AG09319 (cell line): ENCODE measurements at regions not wholly inside any gene's neighbourhood (a gene's known extent, or its start where the extent isn't known, plus 50 kb on each side); places are given as distances from the start of the nearest gene placed in this dataset.

Experiments used
- DNase-seq: peaks from one replicate; pipeline ENCODE4 v3.0.0-alpha.2; 2010; ENCODE audit warnings: low read depth; ENCODE audit errors: extremely low read depth
- CTCF ChIP-seq: IDR thresholded peaks from 2 replicates; pipeline ENCODE4 v1.5.1; 2011; ENCODE audit warnings: low read depth, mild to moderate bottlenecking, inconsistent platforms, low read length, moderate library complexity

- no peak for DNase-seq
- no peak for TF ChIP-seq CTCF
These were observed 441.3 kb upstream of the CDH20 start for GRCh38 chr18:60891936-60892335.

- no peak for TF ChIP-seq CTCF
- no peak for DNase-seq
These were observed 440.8 kb upstream of the CDH20 start for GRCh38 chr18:60892441-60892840.

- peak; percentile 11 for DNase-seq
- TF ChIP-seq CTCF, result no peak
These were observed 440.4 kb upstream of the CDH20 start for GRCh38 chr18:60892855-60893254.

GRCh38 chr18:60893355-60894097 lies 439.7 kb upstream of the CDH20 start:
- DNase-seq, result no peak

DNA sequence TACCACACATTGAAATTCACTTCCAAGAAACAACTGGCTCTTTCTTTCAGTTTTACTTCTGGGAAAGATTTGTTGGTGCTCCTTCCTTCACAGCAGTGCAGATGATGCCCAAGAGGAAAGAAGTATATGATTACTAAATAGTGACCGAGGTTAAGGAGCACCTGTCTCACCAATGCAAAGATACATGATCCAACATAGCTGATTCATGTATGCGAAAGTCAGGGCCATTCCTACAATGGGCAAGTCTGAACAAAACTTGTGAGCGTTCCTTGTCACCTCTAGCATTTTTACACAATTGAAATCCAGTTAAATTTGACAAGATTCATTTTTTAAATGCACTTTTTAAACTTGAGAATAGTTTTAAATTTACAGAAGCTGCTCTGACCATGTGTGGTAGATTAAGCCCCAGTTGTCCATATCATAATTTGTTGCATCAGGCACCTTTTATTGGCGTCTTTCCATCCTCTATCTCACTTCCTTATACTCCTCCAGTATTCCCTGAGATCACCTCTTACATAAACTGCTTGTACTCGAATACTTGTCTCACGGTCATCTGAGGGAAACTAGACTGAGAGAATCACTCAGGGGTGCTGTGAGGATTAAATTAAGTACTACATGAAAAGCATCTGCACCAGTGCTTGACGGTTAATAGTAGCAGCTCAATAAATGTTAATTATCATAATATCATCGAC lies 438.8 kb upstream of the CDH20 start:
- no peak for TF ChIP-seq CTCF
- DNase-seq, result no peak

More at GRCh38 chr18:60893355-60894097, 439.7 kb upstream of the CDH20 start:
- no peak for TF ChIP-seq CTCF

DNA sequence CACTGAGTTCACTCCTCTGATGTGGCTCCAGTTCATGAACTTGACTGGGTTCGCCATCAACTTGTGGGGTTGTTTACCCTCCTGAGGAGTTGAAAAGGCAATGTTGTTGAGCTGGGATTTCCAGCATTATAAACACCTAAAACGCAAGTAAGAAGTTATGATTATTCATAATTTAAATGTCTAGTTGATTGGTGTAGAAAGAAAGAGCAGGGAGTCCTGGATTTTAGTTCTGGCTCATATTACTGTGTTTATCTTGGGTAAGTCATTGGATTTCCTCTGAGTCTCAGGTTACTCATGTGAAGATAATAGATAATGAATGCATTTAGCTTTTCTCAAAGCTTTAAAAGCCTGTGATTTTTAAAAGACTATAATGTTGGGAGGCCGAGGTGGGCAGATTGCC lies 438.0 kb upstream of the CDH20 start:
- DNase-seq, result no peak
- no peak for TF ChIP-seq CTCF

GRCh38 chr18:60898111-60898510 lies 435.1 kb upstream of the CDH20 start:
- no peak for TF ChIP-seq CTCF
- DNase-seq, result no peak
